Inferior parietal cortex (tissue), 1 donor: ENCODE measurements at regions not wholly inside any gene's neighbourhood (a gene's known extent, or its start where the extent isn't known, plus 50 kb on each side); places are given as distances from the start of the nearest gene placed in this dataset.

Source experiments
- DNase-seq: peaks from one replicate; pipeline ENCODE4 v3.0.0-alpha.2; 2016; ENCODE audit errors: extremely low spot score

DNA sequence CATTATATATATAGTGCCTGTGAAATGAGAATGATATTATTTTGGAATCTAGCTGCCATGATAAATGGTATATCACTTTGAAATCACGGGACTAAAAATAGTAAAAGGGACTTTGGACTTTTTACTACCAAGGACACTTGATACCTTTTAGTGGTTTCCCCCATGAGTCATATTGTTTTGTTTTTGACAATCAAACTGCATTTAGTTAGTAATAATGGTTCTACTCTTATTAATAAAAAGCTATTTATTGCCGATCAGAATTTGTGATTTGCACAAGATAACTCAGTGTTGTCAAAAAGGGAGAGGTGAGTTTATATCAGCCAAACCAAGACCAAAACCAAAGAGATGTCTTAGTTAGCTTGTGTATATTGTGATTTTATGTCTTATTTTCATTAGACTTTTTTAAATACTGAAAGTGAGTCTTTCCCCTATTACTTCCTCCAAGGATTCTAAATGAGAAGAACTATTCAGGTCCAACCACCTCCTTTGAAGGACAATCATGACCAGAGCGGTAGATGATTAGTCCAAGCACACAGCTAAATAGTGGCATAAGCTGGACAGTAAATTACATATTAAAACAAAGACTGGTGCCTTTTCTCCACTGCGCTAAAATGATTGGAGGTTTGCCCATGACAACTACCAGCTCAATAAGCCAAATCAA, 281.7 kb upstream of the ESRRG start:
- DNase-seq, result no peak

DNA sequence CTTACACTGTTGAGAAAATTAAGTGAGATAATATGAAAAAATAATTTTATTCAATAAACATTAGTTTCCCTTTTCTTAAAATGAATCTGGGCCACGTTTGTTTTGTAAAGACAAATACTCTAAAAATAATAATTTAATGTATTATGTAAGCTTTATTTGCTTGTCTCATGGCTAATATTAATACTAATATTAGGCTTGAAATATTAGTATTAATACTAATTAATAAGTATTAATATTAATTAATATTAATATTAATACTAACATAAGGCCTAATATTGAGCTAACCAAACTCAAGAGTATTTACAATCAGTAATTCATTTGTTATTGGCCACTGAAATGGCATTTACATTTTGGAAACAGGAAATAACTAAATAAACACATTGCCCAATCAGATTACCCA, 280.1 kb upstream of the ESRRG start:
- no peak for DNase-seq

DNA sequence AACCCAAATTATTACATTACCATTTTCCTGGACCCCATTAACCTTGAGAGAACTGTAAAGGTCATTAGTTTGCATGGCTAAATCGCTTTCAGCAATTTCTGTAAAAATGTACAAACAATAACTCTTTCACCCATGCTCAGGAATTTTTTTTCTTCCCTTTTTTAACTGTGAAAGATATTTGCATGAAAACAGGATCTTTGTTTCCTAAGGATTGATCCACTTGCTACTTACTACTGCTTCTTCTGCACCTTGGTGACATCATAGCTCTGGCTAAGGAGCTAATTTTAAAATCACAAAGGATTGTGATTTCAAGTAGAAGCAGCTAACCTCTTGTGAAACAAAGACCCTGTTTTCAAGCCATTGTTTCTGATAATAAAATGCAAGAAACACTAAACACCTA, 274.6 kb upstream of the ESRRG start:
- DNase-seq, result no peak

DNA sequence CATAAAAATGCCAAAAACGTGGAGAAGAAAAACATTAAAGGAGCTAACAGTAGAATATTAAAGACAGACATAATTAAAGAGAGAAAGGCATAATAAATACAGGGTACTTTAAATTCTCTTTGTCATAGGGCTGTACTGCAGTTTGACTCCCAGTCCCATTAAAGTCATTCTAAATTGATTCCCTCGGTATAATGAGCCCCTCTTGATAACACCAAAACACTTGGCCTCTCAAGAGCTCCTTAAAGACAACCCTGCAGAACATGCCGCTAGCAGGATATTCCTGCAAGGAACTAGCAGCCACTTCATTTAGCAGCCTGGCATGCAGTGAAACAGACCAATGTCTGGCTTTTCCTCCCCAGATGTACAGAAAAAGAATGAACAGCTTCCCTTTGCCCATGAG, 273.8 kb upstream of the ESRRG start:
- DNase-seq, result no peak

DNA sequence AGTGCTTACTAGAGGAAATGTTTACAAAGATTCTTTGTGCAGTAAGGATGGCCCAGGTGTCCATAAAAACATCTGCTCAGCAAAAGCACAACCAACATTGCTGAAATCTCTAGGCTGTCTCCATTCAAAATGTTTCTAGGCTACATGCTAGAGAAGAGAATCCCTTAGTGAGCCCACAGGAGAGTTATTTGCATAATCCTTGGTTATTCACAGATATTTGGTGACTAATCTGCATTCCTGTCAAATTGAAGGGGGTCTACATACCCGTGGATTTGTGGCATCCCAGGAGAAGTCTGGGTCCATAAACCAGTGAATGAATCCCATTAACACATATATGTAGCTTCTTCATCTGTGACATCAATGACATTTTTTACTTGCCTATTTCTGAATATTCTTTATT, 261.3 kb upstream of the ESRRG start:
- no peak for DNase-seq

DNA sequence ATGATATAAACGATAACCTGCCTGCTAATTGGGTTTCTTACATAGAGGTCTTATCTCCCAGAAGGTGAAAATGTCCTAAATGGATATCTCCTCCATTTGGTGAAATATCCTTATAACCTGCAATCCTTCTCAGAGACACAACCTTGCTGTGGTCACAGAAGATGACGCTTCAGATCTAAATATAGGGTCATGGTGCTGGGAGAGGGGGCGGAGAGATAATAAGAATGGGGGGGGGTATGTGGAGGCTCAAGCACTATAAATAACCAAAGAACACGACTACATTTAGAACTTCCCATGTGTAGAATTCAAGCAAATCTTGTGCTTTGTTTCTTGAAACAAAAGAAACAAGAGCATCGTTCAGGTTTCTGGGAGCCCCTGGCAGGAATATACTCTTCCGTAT, 260.6 kb upstream of the ESRRG start:
- no peak for DNase-seq

DNA sequence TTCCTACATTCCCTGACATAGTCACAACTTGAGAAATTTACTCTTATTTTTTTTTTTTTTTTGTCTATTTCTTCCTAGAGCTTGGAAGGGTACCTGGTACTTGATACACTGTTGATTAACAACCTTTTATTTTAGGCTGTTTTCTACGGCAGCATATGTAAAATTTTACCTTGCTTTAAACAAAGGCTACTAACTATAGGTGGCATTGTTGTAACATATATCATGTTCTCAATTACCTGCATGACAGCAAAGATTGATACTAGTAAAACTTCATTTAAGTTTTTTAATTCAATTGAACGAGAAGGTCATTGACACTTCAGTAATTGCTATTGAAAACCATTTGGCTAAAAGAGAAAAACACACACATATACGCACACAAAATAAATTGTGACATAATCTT, 238.3 kb upstream of the ESRRG start:
- no peak for DNase-seq

DNA sequence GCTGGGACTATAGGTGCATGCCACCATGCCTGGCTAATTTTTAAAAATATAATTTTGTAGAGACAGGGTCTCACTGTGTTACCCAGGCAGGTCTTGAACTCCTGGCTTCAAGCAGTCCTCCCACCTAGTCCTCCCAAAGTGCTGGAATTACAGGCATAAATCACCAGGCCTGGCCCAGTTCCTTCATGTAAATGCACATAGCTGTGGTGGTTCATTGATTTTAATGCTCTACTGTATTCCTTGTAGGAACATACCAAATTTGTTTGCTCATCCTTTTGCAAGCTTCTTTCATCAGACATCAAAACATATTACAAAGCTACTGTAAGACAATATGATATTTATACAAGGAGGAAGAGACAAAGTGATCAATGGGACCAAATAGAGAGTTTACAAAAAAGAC, 237.5 kb upstream of the ESRRG start:
- DNase-seq, result no peak

DNA sequence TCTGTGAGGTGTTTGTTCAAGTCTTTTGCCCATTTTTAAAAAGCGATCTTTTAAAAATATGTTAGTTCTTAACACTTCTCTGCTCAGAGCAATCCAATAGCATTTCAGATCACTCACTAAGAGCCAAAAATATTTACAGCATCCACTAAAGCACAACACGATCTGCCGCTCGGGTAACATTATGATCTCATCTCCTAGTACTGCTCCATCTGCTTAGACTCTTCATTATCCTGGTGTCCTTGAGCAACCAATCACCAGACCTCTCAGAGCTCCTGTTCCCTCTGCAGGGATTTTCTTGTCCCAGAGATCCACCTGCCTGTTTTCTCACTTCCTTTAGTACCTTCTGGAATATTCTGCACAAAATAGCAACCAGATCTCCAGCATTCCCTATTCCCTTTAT, 235.3 kb upstream of the ESRRG start:
- no peak for DNase-seq

DNA sequence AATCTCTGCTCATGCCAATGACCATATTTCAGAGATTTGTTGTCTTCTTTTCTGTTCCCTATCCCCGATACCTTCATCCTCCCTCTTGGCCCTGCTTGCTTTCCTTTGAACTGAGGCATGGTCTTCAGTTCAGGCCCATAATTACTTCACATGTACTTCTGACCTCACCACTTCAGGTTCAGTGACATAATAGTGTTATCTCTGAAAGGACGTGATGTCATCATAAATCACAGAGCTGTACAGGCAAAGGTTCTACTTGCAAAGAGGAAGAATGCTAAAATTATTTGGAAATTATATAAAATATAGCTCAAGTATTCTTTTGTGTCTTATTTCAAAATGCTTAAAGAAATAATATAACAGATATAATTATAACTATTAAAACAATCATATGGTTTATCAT, 230.3 kb upstream of the ESRRG start:
- DNase-seq, result no peak

DNA sequence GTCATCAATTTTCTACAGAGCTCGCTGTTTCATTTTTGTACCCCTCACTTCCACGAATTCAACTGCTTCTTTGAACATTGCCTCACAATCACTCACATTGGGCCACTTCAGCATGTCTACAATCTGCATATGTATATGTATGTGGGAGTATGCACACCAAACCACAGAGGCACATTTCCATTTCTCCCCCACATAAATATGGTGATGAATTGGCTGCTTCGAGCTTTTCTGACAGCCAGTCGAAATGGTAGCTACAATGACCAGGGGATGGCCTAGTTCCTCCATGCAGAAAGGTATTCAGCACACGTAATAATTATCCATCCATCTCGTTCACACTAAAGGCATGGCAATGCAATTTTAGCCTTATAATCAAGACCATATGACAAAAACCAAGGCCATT, 229.6 kb upstream of the ESRRG start:
- no peak for DNase-seq

DNA sequence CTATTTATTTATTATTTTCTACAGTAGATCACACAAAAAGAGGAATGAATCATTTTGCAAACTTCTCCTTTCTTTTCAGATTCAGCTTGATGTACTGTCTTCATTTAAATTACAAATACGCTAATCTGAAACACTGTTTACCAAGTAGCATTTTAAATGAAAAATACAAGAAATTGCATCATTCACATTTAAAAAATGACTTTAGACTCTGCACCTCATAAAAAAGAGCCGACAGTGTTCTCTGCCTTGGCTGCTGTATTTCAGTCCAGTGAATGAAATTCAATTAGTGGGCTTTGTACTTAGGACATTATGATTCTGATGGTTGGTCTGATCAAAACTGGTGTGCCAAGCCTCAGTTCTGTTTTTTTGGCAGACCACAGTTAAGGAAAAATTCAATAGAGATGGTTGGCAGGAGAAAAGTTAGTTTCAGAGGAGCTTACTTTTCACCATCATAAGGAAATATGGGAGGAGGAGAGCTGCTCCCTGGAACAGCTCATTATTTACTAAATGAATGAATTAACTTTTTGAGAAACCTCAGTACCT, 222.4 kb upstream of the ESRRG start:
- no peak for DNase-seq

DNA sequence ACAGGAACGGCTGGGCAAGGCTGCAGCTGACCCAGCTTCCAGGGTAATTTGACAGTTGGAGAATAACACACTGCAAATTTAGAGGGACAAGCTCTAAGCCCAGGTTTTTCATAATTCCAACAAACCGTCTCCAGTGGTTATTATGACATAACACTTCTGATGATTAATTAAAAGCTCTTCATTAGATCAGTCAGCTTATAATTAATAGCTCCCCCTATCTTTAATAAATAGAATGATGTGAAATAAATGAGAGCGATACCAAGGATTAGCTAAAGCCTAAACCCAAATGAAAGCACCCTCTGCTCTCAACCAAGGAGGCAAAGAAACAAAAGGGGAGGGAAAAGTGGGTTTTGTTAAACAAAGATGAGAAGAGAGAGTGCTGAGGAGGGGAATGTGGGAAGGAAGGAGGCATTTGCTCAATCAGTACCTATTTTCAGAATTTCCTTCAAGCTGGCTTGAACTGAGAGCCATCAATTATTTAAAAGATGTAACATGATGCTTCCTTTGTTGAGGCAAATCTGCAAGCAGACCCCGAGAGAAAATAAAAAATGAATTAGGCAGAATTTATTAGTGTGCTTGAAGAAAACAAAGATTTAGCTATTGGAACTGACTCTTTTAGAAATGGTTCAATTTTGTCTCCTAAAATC, 221.8 kb upstream of the ESRRG start:
- no peak for DNase-seq

DNA sequence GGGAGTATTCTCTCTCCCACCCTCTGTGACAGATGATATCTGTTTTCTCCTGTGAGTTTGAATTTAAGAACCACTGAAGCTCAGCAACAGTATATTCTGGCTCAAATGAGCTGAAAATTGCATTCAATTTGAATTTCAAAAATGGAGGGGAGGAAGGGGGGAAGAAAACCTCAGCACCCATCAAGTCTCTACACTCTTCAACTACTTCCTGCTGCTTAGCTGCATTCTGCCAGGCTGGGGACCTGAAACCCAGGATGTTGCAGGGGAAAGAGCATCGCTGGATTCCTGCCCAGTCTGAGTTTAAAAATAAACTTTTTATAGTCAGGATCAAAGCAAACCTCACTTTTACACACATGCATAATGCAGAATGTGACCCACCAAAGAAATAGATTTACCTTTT, 214.3 kb upstream of the ESRRG start:
- DNase-seq, result no peak

DNA sequence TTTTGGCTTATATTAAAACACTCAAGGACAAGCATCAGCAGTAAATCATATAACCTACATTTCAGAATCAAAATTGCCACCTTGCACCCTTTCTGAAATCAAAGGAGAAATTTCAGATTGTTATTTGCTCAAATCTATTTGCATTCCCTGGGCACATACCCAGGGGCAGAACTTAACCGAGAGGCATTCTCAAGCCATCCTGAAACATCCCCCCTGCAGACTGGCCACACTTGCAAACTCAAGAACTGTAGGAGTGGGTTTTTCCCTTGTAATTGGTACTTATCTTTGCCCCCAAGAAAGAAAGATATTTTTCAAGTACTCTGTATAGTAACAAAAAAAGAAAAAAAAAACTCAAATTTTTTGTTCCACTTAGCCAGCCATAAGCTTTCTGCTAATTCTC, 213.6 kb upstream of the ESRRG start:
- DNase-seq, result no peak

DNA sequence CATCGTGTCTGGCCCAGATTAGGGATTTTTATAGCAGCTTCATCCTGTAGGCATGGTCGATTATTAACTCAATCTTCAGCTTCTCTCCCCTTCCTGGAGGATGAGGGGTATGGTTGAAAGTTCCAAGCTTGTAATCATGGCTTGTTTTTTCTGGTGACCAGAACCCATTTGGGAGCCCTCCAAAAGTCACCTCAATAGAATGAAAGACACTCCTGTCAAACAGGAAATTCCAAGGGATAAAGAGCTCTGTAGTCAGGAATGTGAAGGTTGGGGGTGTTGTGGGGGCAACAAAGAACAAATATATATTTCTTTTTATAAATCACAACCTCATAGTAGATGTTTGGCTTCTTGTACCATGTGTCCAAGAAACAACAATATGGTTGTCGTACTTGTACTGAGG, 212.7 kb upstream of the ESRRG start:
- no peak for DNase-seq

DNA sequence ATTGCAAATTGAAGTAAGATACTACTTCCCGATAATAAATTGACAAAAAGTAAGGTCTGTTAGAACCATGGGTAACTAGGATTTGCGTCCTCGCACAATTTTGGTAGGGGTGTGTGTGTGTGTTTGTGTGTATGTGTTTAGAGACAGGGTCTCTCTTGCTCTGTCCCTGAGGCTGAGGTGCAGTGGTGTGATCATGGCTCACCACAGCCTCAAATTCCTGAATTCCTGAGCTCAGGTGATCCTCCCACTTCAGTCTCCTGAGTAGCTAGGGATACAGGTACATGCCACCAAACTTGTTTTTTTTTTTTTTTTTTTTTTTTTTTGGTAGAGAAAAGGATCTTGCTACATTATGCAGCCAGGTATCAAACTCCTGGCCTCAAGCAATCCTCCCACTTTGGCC, 209.2 kb upstream of the ESRRG start:
- no peak for DNase-seq

DNA sequence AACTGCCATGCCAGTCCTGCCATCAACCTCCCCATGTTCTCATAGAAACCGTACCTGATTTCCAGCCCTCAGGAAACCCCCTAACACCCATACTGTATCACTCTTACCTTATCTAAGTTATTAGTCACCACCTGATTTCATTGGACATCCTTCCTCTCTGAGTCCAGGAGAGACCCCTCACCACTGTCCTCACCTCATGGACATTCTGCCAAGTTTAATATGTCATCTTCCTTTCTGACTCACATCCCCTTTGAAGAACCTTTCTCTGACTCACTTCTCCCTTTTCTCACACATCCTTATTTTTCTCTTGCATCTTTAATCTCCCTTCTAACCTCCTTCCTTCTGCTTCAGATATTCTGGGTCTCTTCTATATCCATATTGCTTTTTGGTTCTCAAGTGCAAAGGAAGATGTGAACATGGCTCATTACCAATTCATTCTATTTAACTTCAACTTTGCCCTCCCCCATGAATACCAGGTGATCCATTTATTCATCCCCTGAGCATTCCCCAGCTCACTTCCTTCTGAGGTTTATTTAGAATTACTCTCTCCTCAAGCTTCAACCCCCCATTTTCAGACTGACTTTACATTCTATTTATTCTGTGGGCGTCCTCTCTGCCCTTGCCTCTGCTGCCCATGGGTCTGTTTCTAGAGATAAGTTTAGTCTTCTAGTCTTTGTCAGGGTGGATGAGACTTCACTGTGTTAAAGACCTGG, 206.8 kb upstream of the ESRRG start:
- no peak for DNase-seq

DNA sequence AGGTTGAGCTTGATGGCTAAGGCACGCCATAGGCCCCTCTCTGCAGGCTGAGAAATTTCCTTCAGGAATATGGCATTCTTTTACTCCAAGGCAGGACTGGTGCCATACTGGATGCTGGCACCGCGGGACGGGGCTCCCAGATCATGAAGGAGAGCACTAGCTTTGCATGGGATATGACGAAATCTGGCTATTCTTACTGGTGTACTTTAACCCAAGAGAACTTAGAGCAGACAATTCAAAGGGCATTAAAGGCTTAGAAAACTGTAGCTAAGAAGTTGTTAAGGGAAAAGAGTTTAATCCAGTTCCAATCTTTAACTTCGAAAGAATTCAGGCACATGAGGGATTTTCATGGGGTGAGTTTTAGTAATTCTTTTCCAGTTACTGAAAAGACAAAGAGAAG, 204.4 kb upstream of the ESRRG start:
- DNase-seq, result no peak

DNA sequence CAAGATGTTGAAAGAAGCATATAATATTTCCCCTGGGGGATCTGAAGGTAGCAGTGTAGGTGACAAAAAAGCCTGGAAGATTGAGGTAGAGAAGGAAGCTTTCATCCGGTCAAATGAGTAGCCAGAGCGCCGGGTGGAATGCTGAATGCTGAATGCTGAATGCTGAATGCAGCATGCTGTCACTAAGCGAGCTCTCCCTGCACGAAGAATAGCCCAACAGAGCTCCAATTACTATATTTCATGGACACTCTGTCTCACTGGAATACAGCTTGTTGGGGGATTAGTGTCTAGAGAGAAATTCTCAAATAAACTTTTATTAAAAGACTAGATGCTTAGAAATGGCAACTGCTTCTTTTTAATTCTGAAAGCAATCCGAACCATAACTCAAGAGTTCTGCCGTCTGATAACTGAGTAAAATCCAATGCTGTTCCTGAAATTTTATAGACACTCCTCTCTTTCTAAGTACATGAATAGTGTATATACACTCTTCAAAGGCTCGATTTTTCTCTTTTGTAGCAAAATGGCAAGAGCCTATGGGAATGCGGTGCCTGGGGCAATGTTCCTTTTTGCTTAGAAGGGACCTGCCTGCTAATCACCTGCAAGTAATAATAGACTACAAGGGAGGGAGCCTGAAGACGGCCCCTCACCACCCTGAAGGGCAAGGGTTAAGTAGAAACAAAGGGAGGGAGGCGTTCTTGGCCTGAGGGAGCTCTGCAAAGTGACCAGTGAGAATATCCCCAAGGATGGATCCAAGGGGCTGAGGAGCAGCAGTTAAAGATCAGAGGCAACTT, 203.7 kb upstream of the ESRRG start:
- no peak for DNase-seq

DNA sequence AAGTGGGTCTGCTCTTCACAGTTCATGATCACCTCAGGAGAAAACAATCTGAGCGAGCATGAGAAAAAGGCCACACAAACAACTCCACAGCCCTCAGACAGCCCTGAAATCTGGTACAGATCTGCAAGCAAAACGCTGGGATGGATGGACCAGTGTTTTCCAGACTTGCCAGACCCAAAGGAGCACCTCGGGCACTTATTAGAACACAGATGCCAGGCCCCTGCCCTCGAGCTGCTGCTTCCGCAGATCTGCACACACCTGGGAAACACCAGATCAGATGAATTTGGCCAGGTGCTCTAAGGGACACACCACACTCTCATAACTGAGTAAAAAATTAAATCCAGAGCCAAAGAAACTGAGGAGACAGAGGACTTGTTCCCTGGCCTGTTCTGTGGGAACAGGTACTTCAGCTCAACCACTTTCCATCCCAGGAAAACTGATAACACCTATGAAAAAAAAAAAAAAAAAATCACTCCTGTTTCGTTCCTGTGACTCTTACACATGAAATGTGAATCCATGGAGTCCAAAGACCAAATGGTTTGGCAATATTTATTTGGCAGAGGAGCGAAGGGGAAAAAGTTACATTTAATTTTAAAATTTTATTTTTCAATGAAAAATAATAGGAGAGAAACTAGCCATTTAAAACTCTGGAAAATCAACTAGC, 202.9 kb upstream of the ESRRG start:
- DNase-seq, result no peak

DNA sequence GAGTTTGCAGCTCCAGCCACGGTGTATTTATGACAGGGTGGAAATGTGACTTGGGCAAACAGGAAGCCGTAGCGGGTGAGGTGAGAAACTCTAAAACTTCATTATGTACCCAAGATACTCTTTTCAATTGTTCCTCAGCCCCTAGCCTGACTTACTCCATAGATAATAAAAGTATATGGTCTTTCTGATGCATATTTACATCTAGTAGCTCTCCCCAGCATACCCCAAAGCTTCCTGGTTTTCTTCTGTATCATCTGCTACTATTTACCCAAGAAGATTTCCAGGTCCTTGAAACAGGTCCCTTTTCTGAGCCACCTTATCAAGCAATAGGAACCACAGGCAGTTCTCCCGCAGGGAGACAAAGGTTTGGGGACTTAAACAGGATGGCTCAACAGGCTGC, 201.5 kb upstream of the ESRRG start:
- no peak for DNase-seq
